Fibroblast of pulmonary artery (primary cell): ENCODE measurements at regions not wholly inside any gene's neighbourhood (a gene's known extent, or its start where the extent isn't known, plus 50 kb on each side); places are given as distances from the start of the nearest gene placed in this dataset.
"Not testable (repeated sequence)": the region's sequence is repeated elsewhere in the genome, so short reads cannot be mapped to it uniquely, and the experiment has no call there.

Experiments used
- DNase-seq: peaks from one replicate; pipeline ENCODE4 v3.0.0-alpha.2; 2010; ENCODE audit warnings: low read depth
- H3K4me3 ChIP-seq: replicated peaks from 2 replicates; pipeline ENCODE4 v1.5.1; 2011; ENCODE audit warnings: low read depth, mild to moderate bottlenecking, control low read depth, low read length, moderate library complexity
- TF ChIP-seq, protein P1 (sequence below): IDR thresholded peaks from 2 replicates; pipeline ENCODE4 v1.5.1; 2011; ENCODE audit warnings: mild to moderate bottlenecking, control low read depth, low read length, inconsistent platforms; ENCODE audit errors: missing control alignments

DNA sequence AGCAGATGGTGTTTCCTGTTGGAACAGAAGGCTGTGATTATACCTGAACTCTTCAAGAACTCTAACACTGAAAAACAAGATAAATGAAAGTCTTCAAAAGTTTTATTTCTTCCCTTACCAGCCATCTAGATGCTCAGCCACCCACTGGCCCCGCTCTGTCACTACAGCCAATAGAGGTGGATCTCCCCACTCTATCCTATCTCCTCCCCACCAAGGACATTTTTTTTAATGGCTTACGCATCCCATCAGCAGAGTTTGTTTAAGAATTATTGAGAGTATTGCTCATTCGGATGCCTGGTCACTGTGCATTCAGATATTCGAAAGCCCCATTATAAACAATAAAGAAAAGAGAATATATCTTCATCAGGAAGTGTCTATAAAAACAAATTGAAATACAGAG is 159.4 kb downstream of the RASEF start:
- H3K4me3 ChIP-seq = no peak overlapping the region
- no peak for DNase-seq
- TF ChIP-seq, protein P1, sequence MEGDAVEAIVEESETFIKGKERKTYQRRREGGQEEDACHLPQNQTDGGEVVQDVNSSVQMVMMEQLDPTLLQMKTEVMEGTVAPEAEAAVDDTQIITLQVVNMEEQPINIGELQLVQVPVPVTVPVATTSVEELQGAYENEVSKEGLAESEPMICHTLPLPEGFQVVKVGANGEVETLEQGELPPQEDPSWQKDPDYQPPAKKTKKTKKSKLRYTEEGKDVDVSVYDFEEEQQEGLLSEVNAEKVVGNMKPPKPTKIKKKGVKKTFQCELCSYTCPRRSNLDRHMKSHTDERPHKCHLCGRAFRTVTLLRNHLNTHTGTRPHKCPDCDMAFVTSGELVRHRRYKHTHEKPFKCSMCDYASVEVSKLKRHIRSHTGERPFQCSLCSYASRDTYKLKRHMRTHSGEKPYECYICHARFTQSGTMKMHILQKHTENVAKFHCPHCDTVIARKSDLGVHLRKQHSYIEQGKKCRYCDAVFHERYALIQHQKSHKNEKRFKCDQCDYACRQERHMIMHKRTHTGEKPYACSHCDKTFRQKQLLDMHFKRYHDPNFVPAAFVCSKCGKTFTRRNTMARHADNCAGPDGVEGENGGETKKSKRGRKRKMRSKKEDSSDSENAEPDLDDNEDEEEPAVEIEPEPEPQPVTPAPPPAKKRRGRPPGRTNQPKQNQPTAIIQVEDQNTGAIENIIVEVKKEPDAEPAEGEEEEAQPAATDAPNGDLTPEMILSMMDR = no peak

DNA sequence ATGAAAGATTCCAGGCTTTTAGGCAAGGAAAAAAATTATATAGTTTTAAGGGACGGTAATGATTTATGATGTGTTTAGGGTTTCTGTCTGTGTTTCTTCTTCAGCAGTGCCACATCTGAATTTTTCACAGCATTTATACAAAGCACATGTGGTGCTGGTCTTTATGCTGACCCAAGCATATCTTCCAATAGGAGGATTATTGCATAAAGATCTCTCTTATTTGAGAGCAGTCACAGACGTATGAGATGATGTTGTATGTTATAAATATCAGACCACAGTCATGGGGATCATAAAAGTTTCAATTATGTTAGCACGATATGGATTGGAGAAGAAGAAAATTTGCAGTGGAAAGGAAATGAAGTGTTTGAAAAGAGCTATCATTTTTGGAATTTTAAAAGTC is 150.9 kb downstream of the RASEF start:
- H3K4me3 ChIP-seq = no peak overlapping the region
- TF ChIP-seq, protein P1 = no peak
- DNase-seq = no peak

DNA sequence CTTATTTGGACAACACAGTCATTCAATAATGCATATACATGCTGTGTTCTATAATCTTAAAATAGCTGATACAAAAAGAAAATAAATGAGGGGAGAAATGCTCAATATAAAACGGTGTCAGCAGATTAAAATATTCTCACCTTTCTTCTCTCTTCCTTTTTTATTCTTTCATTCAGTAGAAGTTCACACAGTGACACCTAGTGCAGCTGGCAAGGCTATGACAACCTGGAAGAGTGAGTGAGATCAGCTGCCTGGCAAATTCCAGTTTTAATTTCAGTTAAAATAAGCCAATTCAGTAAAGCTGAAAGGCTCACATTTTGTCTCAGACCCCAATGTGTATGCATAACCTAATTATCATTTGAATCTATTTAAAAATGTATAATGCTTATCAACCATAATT is 150.3 kb downstream of the RASEF start:
- no peak overlapping the region for H3K4me3 ChIP-seq
- TF ChIP-seq, protein P1 = no peak
- no peak for DNase-seq

DNA sequence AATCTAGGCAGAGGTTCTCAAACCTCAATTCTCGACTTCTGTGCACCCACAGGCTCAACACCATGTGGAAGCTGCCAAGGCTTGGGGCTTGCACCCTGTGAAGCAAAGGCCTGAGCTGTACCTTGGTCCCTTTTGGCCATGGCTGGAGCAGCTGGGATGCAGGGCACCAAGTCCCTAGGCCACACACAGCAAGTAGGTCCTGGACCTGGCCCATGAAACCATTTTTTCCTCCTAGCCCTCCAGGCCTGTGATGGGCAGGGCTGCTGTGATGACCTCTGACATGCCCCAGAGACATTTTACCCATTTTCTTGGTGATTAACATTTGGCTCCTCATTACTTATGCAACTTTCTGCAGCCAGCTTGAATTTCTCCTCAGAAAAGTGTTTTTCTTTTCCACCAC is 146.7 kb downstream of the RASEF start:
- not testable (repeated sequence) for H3K4me3 ChIP-seq, DNase-seq

DNA sequence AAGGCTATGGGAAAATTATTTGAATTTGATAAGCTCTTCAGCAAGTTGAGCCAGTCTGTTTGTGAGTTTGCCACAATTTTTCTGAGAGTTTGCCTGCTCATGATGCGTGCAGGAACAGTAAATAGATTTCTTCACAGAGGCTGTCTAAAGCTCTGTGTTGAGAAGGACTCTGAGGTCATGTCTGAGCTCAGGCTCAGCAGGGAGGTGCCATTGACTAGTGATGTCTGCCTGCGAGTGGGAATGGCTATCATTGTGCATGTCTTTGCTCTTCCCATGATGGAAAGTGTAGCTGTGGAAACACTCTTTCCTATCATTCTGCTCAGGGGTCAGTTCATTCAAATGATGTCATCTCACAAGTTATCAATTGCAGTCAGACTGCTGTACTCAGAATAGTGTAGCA is 142.8 kb downstream of the RASEF start:
- H3K4me3 ChIP-seq = no peak overlapping the region
- DNase-seq = no peak
- TF ChIP-seq, protein P1 = no peak

DNA sequence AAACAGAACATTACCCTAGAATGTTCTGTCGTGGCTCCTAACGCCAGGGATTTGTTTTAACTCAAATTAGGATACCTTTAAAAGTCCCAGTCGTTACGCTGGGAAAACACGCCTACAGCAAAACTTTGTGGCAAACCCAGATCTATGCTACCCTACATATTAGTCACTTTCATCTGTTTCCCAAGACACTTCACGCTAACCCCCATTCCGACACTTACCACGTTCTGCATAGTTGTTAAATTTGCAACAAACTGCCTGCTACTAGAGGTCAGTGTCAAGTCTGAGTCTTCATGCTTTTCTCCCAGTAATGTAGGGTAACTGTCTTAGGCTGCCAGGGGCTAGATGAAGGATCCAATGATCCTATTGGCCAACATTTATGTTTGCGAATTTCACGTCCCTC is 140.3 kb downstream of the RASEF start:
- H3K4me3 ChIP-seq = no peak overlapping the region
- TF ChIP-seq, protein P1 = no peak
- DNase-seq = no peak

DNA sequence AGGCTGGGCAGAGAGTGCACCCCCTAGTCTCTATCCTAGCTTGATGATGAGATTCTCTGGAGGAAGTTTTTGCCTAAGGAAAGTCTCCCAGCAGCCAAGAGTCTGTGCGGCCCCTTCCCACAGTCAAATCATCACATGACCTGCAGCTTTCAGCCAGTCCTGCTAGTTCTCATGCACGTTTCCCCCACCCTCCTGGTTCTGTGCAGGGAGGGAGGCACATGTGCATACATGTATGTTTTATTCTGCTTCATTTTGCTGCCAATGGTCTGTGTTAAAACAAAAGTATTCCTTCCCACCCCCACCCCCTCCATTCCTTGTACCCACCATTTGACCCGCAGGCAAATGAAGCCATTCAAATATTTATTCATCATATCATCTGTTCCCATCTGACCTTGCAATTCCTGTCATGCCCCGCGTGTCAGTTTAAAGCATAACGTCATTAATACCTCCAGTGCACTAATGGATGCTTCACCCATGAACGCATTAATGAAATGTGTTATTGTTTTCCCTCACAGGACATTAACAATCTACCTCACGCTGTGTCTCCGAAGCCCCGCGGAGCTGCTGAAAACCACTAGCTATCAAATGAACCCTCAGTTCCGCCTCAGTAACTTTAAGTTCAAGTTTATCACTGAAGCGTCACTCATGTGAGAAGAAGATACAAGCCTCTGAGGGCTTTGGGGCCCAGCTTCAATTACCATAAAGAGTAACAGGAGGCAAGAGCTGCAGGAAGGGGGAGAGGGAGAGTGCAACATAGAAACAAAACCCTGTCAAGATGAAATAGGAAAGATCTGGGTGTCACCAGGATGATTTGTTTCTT is 139.6 kb downstream of the RASEF start:
- TF ChIP-seq, protein P1 = no peak
- no peak for DNase-seq
- no peak overlapping the region for H3K4me3 ChIP-seq
